ENCODE measurements at regions not wholly inside any gene's neighbourhood (a gene's known extent, or its start where the extent isn't known, plus 50 kb on each side); places are given as distances from the start of the nearest gene placed in this dataset.

DNA sequence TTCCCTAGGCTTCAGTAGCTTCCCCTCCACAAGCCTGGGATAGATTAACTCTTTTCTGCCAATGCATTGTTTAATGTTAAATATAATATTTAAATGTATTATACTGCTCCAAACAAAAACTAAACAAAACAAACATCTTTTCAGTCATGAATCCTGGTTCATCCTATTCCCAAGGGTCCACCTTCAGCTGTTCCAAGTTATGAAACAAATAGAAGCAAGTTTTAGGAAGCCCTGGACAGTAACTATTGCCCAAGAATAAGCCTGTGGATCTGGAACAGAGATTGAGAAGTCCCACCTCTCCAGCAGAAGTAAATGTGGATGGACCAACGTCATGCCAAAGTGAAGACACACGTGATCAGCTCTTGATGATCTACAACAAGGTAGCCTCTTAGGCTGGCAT is 408.1 kb downstream of the SETD4 start:
- Histone ChIP-seq H3K27ac (replicated peaks) (no peak overlapping the region), H3K4me3 (replicated peaks; ENCODE audit: insufficient read depth, low read length) (no peak overlapping the region), H3K27me3 (ENCODE audit: insufficient read depth, poor library complexity, severe bottlenecking) (no peaks in the 10 kb centered on the region)
- no peak for DNase-seq (ENCODE audit: low read depth in 1 of 2, low spot score in 1 of 2)
- TF ChIP-seq, protein P1, sequence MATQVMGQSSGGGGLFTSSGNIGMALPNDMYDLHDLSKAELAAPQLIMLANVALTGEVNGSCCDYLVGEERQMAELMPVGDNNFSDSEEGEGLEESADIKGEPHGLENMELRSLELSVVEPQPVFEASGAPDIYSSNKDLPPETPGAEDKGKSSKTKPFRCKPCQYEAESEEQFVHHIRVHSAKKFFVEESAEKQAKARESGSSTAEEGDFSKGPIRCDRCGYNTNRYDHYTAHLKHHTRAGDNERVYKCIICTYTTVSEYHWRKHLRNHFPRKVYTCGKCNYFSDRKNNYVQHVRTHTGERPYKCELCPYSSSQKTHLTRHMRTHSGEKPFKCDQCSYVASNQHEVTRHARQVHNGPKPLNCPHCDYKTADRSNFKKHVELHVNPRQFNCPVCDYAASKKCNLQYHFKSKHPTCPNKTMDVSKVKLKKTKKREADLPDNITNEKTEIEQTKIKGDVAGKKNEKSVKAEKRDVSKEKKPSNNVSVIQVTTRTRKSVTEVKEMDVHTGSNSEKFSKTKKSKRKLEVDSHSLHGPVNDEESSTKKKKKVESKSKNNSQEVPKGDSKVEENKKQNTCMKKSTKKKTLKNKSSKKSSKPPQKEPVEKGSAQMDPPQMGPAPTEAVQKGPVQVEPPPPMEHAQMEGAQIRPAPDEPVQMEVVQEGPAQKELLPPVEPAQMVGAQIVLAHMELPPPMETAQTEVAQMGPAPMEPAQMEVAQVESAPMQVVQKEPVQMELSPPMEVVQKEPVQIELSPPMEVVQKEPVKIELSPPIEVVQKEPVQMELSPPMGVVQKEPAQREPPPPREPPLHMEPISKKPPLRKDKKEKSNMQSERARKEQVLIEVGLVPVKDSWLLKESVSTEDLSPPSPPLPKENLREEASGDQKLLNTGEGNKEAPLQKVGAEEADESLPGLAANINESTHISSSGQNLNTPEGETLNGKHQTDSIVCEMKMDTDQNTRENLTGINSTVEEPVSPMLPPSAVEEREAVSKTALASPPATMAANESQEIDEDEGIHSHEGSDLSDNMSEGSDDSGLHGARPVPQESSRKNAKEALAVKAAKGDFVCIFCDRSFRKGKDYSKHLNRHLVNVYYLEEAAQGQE (IDR thresholded peaks at IDR 0.05; ENCODE audit: insufficient replicate concordance, low read depth) = no peak
- TF ChIP-seq GABPA (IDR thresholded peaks at IDR 0.05; ENCODE audit: low read depth) = no peak
- TF ChIP-seq SPI1 (IDR thresholded peaks at IDR 0.05; ENCODE audit: borderline replicate concordance, low read depth) = no peak
- TF ChIP-seq POLR2AphosphoS5 (IDR thresholded peaks at IDR 0.05; ENCODE audit: low read depth) = no peak
- TF ChIP-seq, protein P2, sequence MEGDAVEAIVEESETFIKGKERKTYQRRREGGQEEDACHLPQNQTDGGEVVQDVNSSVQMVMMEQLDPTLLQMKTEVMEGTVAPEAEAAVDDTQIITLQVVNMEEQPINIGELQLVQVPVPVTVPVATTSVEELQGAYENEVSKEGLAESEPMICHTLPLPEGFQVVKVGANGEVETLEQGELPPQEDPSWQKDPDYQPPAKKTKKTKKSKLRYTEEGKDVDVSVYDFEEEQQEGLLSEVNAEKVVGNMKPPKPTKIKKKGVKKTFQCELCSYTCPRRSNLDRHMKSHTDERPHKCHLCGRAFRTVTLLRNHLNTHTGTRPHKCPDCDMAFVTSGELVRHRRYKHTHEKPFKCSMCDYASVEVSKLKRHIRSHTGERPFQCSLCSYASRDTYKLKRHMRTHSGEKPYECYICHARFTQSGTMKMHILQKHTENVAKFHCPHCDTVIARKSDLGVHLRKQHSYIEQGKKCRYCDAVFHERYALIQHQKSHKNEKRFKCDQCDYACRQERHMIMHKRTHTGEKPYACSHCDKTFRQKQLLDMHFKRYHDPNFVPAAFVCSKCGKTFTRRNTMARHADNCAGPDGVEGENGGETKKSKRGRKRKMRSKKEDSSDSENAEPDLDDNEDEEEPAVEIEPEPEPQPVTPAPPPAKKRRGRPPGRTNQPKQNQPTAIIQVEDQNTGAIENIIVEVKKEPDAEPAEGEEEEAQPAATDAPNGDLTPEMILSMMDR (IDR thresholded peaks at IDR 0.05; ENCODE audit: insufficient read depth, low read length) = no peak

DNA sequence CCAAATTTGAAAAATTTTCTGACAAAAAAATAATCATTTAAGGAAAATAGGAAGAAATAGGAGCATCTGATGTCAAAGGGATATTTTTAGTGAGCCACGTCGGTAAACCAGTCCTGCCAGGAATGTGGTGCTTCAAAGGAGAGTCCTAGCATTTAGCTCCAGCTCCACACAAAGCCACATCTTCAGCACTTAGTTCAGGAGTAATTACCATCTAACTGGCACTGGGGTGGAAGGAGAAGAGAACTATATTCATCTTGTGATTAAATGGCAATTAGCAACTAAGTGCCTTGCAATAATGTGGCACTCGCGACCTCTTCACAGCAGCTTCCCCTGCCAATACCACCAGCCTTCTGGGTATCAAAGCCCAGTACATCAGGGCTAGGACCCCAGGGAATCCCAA is 409.1 kb downstream of the SETD4 start:
- Histone ChIP-seq H3K4me3 (replicated peaks; ENCODE audit: insufficient read depth, low read length) (no peak overlapping the region), H3K27ac (replicated peaks) (no peak overlapping the region), H3K27me3 (ENCODE audit: insufficient read depth, poor library complexity, severe bottlenecking) (no peaks in the 10 kb centered on the region)
- no peak for DNase-seq (ENCODE audit: low read depth in 1 of 2, low spot score in 1 of 2)
- TF ChIP-seq, protein P1 (IDR thresholded peaks at IDR 0.05; ENCODE audit: insufficient replicate concordance, low read depth) = no peak
- no peak for TF ChIP-seq GABPA (IDR thresholded peaks at IDR 0.05; ENCODE audit: low read depth)
- TF ChIP-seq, protein P2 (IDR thresholded peaks at IDR 0.05; ENCODE audit: insufficient read depth, low read length) = no peak
- no peak for TF ChIP-seq POLR2AphosphoS5 (IDR thresholded peaks at IDR 0.05; ENCODE audit: low read depth)
- TF ChIP-seq SPI1 (IDR thresholded peaks at IDR 0.05; ENCODE audit: borderline replicate concordance, low read depth) = no peak

DNA sequence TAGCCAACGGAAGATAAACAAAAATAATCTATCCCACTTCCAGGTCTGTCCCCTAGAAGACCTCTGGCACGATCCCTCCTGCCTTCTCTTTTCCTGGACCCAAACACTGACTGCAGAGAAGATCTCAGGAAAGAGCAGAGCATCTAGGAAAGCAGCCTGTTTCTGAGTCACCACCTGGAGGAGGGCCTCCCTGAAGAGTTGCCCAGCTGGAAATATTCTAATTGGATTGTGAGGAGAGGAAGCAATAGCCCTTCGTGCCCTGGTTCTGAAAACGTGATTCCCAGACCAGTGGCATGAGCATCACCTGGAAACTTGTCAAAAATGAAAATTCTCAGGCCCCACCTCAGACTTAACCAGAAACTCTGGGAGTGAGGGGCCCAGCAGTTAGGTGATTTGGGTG is 411.1 kb downstream of the SETD4 start:
- H3K27ac ChIP-seq (replicated peaks) = no peak overlapping the region
- DNase-seq (ENCODE audit: low read depth in 1 of 2, low spot score in 1 of 2) = no peak
- TF ChIP-seq POLR2AphosphoS5 (IDR thresholded peaks at IDR 0.05; ENCODE audit: low read depth) (no peak), GABPA (IDR thresholded peaks at IDR 0.05; ENCODE audit: low read depth) (no peak)
- no peak overlapping the region for H3K4me3 ChIP-seq (replicated peaks; ENCODE audit: insufficient read depth, low read length)
- no peaks in the 10 kb centered on the region for H3K27me3 ChIP-seq (ENCODE audit: insufficient read depth, poor library complexity, severe bottlenecking)

DNA sequence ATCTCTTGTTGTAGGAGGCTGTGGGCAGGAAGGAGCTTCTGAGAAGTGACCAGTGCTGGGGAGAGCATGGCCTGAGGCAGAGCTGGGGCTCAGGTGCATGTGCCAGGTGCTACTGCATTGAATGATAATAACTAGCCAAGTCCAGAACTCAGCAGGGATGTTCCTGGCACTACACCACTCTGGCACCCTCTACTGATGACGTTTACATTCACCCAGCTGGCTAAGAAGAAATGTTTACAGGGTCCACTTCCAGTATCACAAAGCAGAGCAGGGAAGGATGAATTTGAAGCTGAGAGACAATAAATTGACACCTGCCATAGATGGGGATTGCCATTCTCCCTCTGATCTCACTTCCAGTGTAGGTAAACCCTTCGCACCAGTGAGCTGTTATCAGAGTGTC is 411.8 kb downstream of the SETD4 start:
- Histone ChIP-seq H3K27me3 (ENCODE audit: insufficient read depth, poor library complexity, severe bottlenecking) (no peaks in the 10 kb centered on the region), H3K27ac (replicated peaks) (no peak overlapping the region), H3K4me3 (replicated peaks; ENCODE audit: insufficient read depth, low read length) (no peak overlapping the region)
- TF ChIP-seq SPI1 (IDR thresholded peaks at IDR 0.05; ENCODE audit: borderline replicate concordance, low read depth) (no peak), POLR2AphosphoS5 (IDR thresholded peaks at IDR 0.05; ENCODE audit: low read depth) (no peak)
- DNase-seq (ENCODE audit: low read depth in 1 of 2, low spot score in 1 of 2) = no peak

DNA sequence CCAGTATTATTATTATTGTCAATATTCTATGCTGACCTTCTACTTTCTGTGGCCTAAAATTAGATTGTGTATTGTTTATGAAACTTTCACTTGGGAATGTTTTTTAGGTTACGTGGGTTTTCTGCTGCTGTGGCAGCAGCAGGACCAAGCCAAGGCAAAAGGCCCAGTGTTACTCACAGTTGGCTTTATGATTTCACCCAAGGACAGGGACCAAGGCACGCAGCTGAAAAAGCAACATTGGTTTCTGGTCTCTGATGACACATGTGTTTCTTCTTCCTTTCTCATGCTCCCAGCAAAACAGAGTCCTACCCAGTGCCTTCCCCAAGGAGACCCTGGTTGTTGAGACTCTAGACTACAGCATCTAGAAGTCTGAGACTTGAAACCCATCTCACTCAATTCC is 413.7 kb downstream of the SETD4 start:
- DNase-seq (ENCODE audit: low read depth in 1 of 2, low spot score in 1 of 2) = no peak
- Histone ChIP-seq H3K27ac (replicated peaks) (no peak overlapping the region), H3K4me3 (replicated peaks; ENCODE audit: insufficient read depth, low read length) (no peak overlapping the region), H3K27me3 (ENCODE audit: insufficient read depth, poor library complexity, severe bottlenecking) (no peaks in the 10 kb centered on the region)
- TF ChIP-seq, protein P2 (IDR thresholded peaks at IDR 0.05; ENCODE audit: insufficient read depth, low read length) = no peak
- TF ChIP-seq GABPA (IDR thresholded peaks at IDR 0.05; ENCODE audit: low read depth) = no peak
- TF ChIP-seq SPI1 (IDR thresholded peaks at IDR 0.05; ENCODE audit: borderline replicate concordance, low read depth) = no peak
- TF ChIP-seq, protein P1 (IDR thresholded peaks at IDR 0.05; ENCODE audit: insufficient replicate concordance, low read depth) = no peak
- no peak for TF ChIP-seq POLR2AphosphoS5 (IDR thresholded peaks at IDR 0.05; ENCODE audit: low read depth)

Data from HL-60 (cell line).